Bronchial epithelial cell (primary cell): ENCODE measurements at regions not wholly inside any gene's neighbourhood (a gene's known extent, or its start where the extent isn't known, plus 50 kb on each side); places are given as distances from the start of the nearest gene placed in this dataset.

Source experiments
- DNase-seq: peaks from one replicate; pipeline ENCODE4 v3.0.0-alpha.2; 2010; ENCODE audit warnings: low read depth
- FAIRE-seq: peaks from 2 replicates; lab custom pipeline; 2011; peaks lifted over from hg19 to GRCh38; lab: Jason Lieb, UNC
- H3K27me3 ChIP-seq: 2 replicates; pipeline ENCODE4 v1.5.1; 2011; ENCODE audit warnings: low read length; ENCODE audit not compliant: control insufficient read depth, insufficient read depth
- H3K36me3 ChIP-seq: 2 replicates; pipeline ENCODE4 v1.5.1; 2011; ENCODE audit warnings: low read length; ENCODE audit not compliant: control insufficient read depth, insufficient read depth
- H3K4me3 ChIP-seq: 2 replicates; pipeline ENCODE4 v1.5.1; 2011; ENCODE audit warnings: mild to moderate bottlenecking, low read depth, low read length, control low read depth
- TF ChIP-seq, protein P1 (sequence below): IDR thresholded peaks from 2 replicates; pipeline ENCODE4 v1.5.1; 2011; ENCODE audit warnings: mild to moderate bottlenecking, moderate library complexity, low read length, control low read depth, inconsistent platforms; ENCODE audit not compliant: insufficient read depth, severe bottlenecking

GRCh38 chr16:86067936-86068335, 169.0 kb downstream of the IRF8 start:
- TF ChIP-seq, protein P1, sequence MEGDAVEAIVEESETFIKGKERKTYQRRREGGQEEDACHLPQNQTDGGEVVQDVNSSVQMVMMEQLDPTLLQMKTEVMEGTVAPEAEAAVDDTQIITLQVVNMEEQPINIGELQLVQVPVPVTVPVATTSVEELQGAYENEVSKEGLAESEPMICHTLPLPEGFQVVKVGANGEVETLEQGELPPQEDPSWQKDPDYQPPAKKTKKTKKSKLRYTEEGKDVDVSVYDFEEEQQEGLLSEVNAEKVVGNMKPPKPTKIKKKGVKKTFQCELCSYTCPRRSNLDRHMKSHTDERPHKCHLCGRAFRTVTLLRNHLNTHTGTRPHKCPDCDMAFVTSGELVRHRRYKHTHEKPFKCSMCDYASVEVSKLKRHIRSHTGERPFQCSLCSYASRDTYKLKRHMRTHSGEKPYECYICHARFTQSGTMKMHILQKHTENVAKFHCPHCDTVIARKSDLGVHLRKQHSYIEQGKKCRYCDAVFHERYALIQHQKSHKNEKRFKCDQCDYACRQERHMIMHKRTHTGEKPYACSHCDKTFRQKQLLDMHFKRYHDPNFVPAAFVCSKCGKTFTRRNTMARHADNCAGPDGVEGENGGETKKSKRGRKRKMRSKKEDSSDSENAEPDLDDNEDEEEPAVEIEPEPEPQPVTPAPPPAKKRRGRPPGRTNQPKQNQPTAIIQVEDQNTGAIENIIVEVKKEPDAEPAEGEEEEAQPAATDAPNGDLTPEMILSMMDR = no peak
- no peak for DNase-seq
- Histone ChIP-seq H3K27me3 (no peaks in the 10 kb centered on the region), H3K36me3 (no peaks in the 10 kb centered on the region), H3K4me3 (no peak overlapping the region)
- FAIRE-seq = no peak

GRCh38 chr16:86068722-86069121, 169.8 kb downstream of the IRF8 start:
- Histone ChIP-seq H3K36me3 (no peaks in the 10 kb centered on the region), H3K4me3 (no peak overlapping the region), H3K27me3 (no peaks in the 10 kb centered on the region)
- FAIRE-seq (peak; percentile 7), DNase-seq (no peak)
- TF ChIP-seq, protein P1 = no peak

- DNase-seq = no peak
- H3K27me3 ChIP-seq = no peaks in the 10 kb centered on the region
- TF ChIP-seq, protein P1 = no peak
- no peaks in the 10 kb centered on the region for H3K36me3 ChIP-seq
- FAIRE-seq = no peak
- no peak overlapping the region for H3K4me3 ChIP-seq
Observed at GRCh38 chr16:86069736-86070298, 170.9 kb downstream of the IRF8 start.

- H3K4me3 ChIP-seq = no peak overlapping the region
- DNase-seq (no peak), FAIRE-seq (no peak)
- TF ChIP-seq, protein P1 = no peak
- H3K27me3 ChIP-seq = no peaks in the 10 kb centered on the region
- H3K36me3 ChIP-seq = no peaks in the 10 kb centered on the region
Observed at GRCh38 chr16:86070484-86070883, 171.5 kb downstream of the IRF8 start.

DNA sequence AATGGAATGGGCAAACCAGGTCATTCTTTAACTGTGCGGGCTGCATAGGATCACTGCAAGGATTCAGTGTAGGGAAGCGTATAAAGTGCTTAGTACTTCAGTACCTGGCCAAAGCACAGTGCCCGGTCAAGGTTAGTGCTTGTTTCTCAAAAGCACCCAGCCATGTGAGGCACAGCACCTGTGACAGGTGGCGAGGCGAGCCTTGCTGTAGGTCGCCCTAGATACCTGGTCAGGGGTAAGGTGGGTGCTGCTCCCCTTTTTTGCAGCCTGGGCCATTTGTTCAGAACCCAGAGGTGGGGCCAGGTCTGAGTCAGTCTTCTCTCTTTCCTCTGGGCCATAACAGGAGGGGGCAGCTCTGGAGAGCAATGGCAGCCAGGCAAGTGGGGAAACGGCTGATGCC, 172.0 kb downstream of the IRF8 start:
- no peak for DNase-seq
- H3K4me3 ChIP-seq = no peak overlapping the region
- TF ChIP-seq, protein P1 = no peak
- no peaks in the 10 kb centered on the region for H3K27me3 ChIP-seq
- no peak for FAIRE-seq
- H3K36me3 ChIP-seq = no peaks in the 10 kb centered on the region

GRCh38 chr16:86071611-86072240, 172.8 kb downstream of the IRF8 start:
- DNase-seq (no peak), FAIRE-seq (no peak)
- H3K36me3 ChIP-seq = no peaks in the 10 kb centered on the region
- no peaks in the 10 kb centered on the region for H3K27me3 ChIP-seq
- H3K4me3 ChIP-seq = no peak overlapping the region
- TF ChIP-seq, protein P1 = no peak
